Activated CD8-positive, alpha-beta T cell treated with anti-CD3 and anti-CD28 coated beads for 36 hours (primary cell): ENCODE measurements at regions not wholly inside any gene's neighbourhood (a gene's known extent, or its start where the extent isn't known, plus 50 kb on each side); places are given as distances from the start of the nearest gene placed in this dataset.

ENCODE experiments used
- ATAC-seq: fragments of 200-7000 bp; cut with Tn5 transposase; one replicate; pipeline ENCODE4 v1.10.0; 2021; ENCODE audit warnings: mild to moderate bottlenecking, moderate library complexity
- CTCF ChIA-PET: fragments of 350-600 bp; sonication (Branson Sonifier 250); formaldehyde crosslinking; loops from one replicate; lab custom pipeline; 2021; ENCODE audit warnings: antibody characterized with exemption; lab: Charles Lee
- POLR2A ChIA-PET: fragments of 350-600 bp; sonication (Branson Sonifier 250); formaldehyde crosslinking; loops from one replicate; lab custom pipeline; 2021; ENCODE audit warnings: antibody characterized with exemption; lab: Charles Lee
- DNase-seq: peaks from one replicate; pipeline ENCODE4 v3.0.0-alpha.2; 2020
- H3K27ac Mint-ChIP-seq: one replicate; pipeline ENCODE4 v1.8.0; 2021; ENCODE audit warnings: mild to moderate bottlenecking, mixed read lengths
- H3K27me3 Mint-ChIP-seq: one replicate; pipeline ENCODE4 v1.8.0; 2021; ENCODE audit warnings: mixed read lengths
- H3K36me3 Mint-ChIP-seq: one replicate; pipeline ENCODE4 v1.8.0; 2021; ENCODE audit warnings: low read depth, mixed read lengths
- H3K4me1 Mint-ChIP-seq: one replicate; pipeline ENCODE4 v1.8.0; 2021; ENCODE audit warnings: low read depth, mixed read lengths
- H3K4me3 Mint-ChIP-seq: one replicate; pipeline ENCODE4 v1.8.0; 2021; ENCODE audit warnings: mild to moderate bottlenecking, moderate library complexity, mixed read lengths
- H3K9me3 Mint-ChIP-seq: one replicate; pipeline ENCODE4 v1.8.0; 2021; ENCODE audit warnings: mixed read lengths
- intact Hi-C: fragments of 100-400 bp; cut with micrococcal nuclease; formaldehyde crosslinking; loops from one replicate; pipeline ENCODE4 v1.10.0; 2022
- TF ChIP-seq, protein P1 (sequence below): fragments of 200-600 bp; IDR thresholded peaks from one replicate; pipeline ENCODE4 v1.8.0; 2022; ENCODE audit warnings: antibody characterized with exemption, mild to moderate bottlenecking

DNA sequence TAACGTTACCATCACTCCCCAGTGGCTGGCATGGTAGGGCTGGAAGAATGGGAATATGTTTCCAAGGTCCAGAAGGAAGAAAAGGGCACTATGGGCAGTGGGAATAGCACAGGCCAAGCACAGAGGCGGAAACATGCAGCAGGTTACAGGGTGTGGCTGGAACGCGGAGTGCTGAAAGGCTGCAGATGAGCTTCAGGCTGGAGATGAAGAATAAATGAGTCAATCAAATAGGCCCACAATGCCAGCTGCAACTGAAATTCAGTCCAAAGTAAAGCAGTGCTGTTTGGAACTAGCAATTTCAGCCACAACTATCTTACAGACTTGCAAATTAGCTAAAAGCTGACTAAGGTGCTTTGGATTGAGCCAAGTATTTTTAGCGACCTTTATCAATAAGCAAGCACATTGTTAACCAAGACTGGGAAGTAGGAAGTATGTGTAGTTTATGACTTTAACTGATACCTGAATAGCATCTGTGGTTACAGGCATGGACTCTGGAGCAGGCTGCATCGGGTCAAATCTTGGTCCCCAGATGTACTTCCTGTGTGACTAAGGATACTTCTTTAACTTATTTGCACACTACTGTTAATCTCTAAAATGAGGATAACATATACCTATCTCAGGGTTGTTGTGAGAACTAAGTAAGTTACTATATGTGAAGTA, 77.5 kb upstream of the CTTNBP2 start:
- no peaks in the 10 kb centered on the region for H3K36me3 Mint-ChIP-seq

DNA sequence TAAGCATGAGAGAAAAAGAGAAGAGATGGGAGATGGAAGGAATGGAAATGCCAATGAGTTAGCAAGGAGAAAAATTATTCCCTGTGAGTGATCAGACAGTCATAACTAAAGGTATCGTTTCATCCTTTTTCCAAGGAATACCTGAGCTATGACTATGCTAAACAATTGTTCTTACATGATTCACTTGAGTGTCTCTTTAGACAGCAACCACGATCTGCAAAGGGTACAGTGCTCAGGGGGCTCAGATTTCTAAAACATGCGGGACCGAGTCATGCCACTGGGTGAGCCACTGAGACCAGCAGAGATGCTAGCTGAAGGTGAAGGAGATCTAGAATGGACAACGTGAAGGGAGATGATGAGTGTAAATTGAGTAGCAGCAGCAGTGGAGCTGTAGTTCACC, 78.0 kb upstream of the CTTNBP2 start:
- TF ChIP-seq, protein P1, sequence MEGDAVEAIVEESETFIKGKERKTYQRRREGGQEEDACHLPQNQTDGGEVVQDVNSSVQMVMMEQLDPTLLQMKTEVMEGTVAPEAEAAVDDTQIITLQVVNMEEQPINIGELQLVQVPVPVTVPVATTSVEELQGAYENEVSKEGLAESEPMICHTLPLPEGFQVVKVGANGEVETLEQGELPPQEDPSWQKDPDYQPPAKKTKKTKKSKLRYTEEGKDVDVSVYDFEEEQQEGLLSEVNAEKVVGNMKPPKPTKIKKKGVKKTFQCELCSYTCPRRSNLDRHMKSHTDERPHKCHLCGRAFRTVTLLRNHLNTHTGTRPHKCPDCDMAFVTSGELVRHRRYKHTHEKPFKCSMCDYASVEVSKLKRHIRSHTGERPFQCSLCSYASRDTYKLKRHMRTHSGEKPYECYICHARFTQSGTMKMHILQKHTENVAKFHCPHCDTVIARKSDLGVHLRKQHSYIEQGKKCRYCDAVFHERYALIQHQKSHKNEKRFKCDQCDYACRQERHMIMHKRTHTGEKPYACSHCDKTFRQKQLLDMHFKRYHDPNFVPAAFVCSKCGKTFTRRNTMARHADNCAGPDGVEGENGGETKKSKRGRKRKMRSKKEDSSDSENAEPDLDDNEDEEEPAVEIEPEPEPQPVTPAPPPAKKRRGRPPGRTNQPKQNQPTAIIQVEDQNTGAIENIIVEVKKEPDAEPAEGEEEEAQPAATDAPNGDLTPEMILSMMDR, result no peak
- POLR2A ChIA-PET, result no interaction called here
- CTCF ChIA-PET, result no interaction called here
- DNase-seq (no peak), ATAC-seq (no peak)
- Mint-ChIP-seq H3K27me3 (peaks cover 2% of the 10 kb centered on the region), H3K9me3 (no peaks in the 10 kb centered on the region), H3K27ac (no peak overlapping the region), H3K4me1 (no peaks in the 10 kb centered on the region), H3K4me3 (no peak overlapping the region), H3K36me3 (no peaks in the 10 kb centered on the region)
- intact Hi-C loops, result no loop called here

More for the DNA sequence above, 77.5 kb upstream of the CTTNBP2 start:
- peaks cover 2% of the 10 kb centered on the region for H3K27me3 Mint-ChIP-seq
- no peak for ATAC-seq
- H3K4me1 Mint-ChIP-seq, result no peaks in the 10 kb centered on the region
- H3K27ac Mint-ChIP-seq, result no peak overlapping the region
- intact Hi-C loops, result no loop called here
- no peaks in the 10 kb centered on the region for H3K9me3 Mint-ChIP-seq
- no peak for DNase-seq
- CTCF ChIA-PET, result no interaction called here
- no peak overlapping the region for H3K4me3 Mint-ChIP-seq
- TF ChIP-seq, protein P1, result no peak
- POLR2A ChIA-PET, result no interaction called here

DNA sequence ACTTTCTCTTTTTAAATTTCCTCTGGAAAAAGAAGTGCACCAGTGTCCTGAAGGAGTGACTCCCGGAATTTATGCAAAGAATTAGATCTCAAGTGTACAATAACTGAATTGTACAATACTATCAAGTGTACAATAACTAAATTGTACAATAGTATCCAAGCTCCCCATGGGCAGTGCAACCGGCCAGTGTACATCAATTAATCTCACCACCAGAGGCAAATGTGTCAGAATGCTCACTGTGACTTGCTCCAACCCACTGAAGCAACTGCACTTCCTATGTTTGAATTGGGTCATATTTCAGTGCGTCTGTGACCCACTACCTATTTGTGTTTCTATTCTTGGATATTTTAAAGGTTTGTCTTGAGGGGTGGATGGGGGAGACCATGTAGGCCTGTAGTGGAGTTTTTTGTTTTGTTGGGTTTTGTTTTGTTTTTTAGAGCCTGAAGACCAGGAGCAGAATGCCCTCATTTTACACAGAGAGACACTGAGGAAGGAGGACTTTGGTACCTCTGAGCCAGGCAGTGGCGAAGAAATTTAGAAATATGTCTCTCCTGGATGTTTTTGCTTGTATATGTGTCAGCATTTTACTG, 78.5 kb upstream of the CTTNBP2 start:
- DNase-seq, result no peak
- POLR2A ChIA-PET, result no interaction called here
- Mint-ChIP-seq H3K9me3 (no peaks in the 10 kb centered on the region), H3K4me1 (no peaks in the 10 kb centered on the region), H3K27ac (no peak overlapping the region), H3K4me3 (no peak overlapping the region), H3K36me3 (no peaks in the 10 kb centered on the region), H3K27me3 (peaks cover 4% of the 10 kb centered on the region)
- TF ChIP-seq, protein P1, result no peak
- intact Hi-C loops, result no loop called here
- CTCF ChIA-PET, result no interaction called here
- no peak for ATAC-seq

DNA sequence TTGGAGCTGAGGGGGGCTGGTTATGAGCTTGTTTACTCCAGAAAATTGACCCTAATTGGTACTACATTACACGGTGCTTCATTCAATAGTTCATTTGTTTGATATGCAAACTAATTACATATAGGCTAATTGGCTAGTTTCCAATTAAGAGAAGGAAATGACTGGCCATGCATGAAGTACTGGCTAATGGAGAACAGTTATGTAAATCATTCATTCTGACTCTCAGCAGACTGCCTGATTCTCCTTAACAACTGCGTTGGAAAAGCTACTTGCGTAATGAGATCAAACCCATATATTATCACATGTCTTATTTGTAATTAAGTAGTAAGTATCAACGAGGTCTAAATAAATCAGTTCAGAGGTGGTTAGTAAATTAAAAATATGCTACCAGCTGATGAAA, 81.8 kb upstream of the CTTNBP2 start:
- POLR2A ChIA-PET, result no interaction called here
- Mint-ChIP-seq H3K4me1 (no peaks in the 10 kb centered on the region), H3K27ac (no peak overlapping the region), H3K27me3 (peaks cover 4% of the 10 kb centered on the region), H3K9me3 (no peaks in the 10 kb centered on the region), H3K4me3 (no peak overlapping the region), H3K36me3 (no peaks in the 10 kb centered on the region)
- intact Hi-C loops, result no loop called here
- no peak for DNase-seq
- ATAC-seq, result no peak
- CTCF ChIA-PET, result interaction anchor here (1.4 kb wide), 1 partner anchor 8 kb away, joined by 3 read pairs; no protein-coding TSS in a partner anchor
- TF ChIP-seq, protein P1, result no peak

DNA sequence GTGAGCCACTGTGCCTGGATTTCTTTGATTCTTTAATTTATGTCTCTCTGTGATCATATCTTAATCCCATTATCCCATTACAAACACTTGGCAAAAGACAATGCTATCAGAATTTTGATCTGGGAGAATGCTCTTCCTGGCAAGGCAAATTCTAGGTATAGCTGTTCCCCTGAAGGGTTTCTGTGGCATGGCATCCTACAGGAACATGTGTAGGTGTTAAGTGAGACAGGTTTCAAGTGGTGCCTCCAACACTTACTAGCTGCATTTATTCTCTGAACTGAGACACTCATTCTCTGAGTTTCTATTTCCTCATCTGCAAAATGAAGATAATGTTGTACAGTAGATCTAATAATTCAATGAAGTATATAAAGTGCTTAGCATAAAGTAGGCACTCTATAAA, 87.1 kb upstream of the CTTNBP2 start:
- H3K27me3 Mint-ChIP-seq, result peaks cover 4% of the 10 kb centered on the region
- intact Hi-C loops, result no loop called here
- no peak overlapping the region for H3K4me3 Mint-ChIP-seq
- no peak for DNase-seq
- CTCF ChIA-PET, result no interaction called here
- POLR2A ChIA-PET, result no interaction called here
- H3K4me1 Mint-ChIP-seq, result no peaks in the 10 kb centered on the region
- H3K36me3 Mint-ChIP-seq, result no peaks in the 10 kb centered on the region
- H3K27ac Mint-ChIP-seq, result no peak overlapping the region
- no peak for ATAC-seq
- no peaks in the 10 kb centered on the region for H3K9me3 Mint-ChIP-seq
- TF ChIP-seq, protein P1, result no peak
